HG03139 (cell line): ENCODE measurements at regions not wholly inside any gene's neighbourhood (a gene's known extent, or its start where the extent isn't known, plus 50 kb on each side); places are given as distances from the start of the nearest gene placed in this dataset.
"Not testable (repeated sequence)": the region's sequence is repeated elsewhere in the genome, so short reads cannot be mapped to it uniquely, and the experiment has no call there.

ENCODE experiments used
- ATAC-seq: cut with Tn5 transposase; IDR thresholded peaks from one replicate; pipeline ENCODE4 v1.9.1; 2021; ENCODE audit not compliant: unreplicated experiment

DNA sequence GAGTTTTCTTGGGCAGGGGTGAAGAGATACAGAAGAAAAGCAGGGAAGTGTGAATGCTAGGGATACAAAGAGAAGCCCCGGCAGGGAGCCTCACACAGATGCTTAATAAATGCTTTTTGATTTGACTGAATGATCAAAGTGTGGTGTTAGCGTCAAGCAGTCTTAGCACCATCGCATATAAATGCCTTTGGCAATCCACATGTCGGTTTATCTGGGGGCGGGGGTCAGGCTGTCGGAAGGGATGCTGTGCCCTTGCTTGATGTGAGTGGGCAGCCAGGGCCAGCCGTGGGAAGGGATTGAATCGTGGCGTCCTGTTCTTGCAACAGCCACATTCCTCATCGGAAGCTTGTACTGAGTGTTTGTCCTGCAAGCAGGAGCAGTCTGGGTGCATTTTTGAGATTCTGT is 173.1 kb downstream of the LACC1 start:
- ATAC-seq = no peak

DNA sequence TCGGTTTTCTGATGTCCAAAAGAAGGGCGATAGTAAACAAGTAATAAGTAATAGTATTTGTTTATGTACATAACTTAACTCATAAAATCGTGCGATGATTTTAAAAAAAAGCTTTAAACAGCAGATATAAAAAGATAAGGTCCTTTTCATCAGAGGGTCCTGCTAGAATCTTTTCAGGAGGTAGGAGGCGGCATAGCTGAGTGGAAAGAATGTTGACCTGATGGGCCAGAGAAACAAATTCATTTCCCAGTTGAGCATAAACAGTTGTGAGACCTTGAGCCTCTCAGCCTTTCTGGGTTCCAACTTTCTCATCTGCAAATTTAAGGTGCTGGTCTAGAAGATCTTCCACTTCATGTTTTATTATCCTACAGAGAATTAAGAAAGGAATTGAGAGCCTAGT is 173.5 kb downstream of the LACC1 start:
- no peak for ATAC-seq

DNA sequence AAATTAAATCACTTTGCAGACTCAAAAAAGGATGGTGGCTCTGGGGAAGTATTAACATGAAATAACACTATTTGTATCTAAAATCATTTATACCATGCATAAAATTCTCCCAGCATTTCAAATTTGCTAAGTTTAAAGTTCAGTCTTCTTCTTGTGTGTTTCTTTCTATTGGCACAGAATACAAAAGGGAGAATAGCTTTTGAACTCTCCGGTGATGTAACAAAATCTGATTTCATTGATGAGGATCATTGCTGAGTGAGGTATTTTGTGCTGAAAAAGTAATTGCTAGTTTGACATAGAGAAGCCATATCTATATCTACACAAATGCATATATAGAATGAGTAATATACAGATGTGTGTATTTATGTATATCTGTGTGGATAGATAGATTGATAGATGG is 174.8 kb downstream of the LACC1 start:
- no peak for ATAC-seq

DNA sequence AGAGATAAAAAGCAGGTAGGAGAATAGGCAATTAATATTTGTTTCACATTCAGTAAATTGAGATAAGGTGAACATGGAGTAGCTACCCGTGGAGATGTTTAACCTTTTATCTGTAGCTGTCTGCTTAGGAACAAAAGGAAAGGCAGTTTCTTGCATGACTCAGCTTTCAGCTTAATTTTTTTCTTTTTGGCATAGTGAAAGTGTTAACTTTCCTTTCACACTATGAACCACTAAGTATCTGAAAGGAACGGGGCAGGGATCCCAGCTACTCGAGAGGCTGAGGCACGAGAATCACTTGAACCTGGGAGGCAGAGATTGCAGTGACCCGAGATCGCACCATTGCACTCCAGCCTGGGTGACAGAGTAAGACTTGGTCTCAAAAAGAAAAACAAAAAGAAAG is 176.0 kb downstream of the LACC1 start:
- not testable (repeated sequence) for ATAC-seq

DNA sequence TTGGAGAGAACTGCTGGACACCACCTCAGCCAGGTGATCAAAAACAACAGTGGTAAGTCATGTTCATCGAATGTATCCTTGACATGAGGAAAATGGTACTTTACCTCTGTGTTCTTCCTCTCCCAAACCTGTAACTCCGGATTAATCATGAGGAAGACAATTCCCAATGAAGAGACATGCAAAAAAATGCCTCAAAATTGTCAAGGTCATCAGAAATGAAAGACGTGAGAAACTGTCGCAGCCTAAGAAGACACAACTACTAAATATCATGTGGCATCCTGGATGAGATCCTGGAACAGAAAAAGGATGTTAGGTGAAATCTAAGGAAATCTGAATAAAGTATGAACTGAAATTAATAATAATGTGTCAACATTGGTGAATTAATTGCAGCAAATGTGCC is 178.4 kb downstream of the LACC1 start:
- no peak for ATAC-seq

DNA sequence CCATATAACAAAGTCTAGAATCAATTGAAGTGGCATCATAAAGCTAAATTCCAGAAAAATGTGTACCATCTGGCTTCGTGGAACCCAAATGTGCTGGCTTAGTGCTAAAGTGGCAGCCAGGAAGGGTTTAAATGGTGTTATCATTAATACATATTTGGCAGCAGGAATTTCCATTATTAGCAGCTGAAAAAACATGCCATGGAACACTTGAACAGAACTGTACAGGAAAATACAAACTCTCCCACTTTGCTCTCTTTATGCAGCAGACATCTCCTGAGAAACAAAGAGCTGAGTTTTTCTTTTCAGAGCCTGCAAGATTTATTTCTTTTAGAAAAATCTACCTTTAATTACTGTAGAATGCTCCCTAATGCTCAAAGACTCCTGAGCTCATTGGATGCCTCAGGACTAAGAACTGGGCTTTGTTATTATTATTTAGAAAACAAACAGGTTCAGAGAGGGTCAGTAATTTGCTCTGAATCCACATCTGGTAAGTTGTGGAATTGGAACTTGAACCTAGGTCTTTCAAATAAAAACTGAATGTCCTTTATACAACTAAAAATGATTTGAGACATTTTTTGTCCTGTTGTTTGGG is 179.0 kb downstream of the LACC1 start:
- no peak for ATAC-seq

DNA sequence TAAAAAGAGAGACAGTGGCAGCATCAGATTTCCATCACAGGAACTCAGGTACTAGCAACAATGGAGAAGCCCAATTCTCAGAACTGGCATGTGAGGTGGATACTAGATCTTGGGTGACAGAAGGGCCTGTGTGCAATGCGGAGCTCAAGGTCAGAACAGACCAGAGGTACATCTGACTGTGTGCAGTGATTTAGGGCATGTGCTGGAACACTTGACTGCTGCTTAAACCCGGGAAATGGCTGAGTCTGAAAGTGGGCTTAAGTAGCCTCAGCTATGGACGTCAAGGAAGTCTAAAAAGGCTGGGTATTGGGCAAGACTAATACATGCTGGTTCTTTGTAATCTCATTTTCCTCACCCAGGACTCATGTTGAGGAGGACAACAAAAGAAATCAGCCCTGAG is 182.2 kb downstream of the LACC1 start:
- ATAC-seq = no peak

DNA sequence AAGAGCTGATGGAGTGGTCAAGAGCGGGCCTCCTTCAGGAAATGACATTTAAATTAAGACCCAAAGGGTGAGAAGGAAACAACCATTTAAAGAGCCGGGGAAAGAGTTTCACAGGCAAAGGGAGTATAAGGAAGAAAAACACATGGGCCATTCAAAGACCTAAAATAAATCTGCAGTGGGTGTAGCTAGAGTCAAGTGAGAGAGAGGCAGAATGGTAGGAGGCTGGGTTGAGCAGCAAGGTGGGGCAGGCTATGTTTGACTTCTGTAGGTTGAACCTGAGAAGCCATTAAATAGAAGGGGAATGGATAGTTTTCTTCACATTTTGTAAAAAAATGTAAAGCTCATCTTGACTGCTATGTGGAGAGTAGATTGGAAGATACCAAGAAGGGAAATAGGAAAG is 183.8 kb downstream of the LACC1 start:
- no peak for ATAC-seq

DNA sequence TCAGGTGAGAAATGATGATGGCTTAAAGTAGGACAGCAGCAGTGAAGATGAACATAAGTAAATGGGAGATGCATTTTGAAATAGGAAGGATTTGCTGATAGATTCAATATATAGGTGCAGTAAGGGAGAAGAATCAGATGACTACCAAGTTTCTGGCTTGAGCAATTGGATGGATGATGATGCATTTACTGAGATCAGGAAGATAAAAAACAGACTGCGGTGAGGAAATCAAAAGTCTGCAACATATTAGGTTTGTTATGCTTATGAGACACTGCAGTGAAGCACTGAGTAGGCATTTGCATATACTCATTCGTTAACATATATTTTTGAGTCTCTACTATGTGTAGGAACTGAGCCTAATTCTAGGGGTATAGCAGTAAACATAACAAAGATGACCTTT is 184.2 kb downstream of the LACC1 start:
- ATAC-seq = no peak

DNA sequence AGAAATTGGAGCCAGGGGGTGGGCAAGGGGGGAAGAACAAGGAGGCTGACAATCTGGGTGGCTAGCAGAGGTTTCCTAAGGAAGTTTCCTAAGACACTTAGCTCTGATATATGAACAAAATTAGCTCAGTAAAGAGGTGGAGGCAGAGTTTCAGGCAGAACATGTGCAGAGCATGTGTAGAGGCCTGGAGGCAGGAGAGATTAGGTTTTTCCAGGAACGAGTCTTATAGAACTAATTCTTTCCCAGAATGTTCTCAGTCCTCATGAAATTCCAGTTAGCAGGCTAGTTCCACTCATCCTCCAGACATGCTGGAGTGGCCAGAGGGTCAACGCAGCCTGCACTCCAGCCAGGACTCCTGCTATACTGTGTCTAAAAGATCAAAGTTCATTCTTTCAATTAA is 184.7 kb downstream of the LACC1 start:
- no peak for ATAC-seq

DNA sequence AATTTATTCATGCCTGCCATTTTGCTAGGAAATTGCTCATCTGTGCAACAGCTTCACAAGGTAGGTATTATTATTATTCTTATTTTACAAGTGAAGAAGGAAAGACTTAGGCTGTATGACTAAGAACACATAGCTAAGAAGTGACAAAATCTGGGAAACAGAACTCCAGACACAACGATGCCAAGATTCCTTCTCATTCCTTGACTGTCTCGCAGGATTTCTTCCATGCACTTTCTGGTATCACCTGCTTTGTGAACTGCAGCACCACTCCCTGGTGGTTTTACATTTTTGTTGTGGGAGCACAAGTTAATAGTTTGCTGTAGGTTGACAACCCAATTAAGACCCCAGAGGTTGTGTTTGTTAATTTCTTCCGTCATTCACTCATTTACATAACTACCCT is 188.5 kb downstream of the LACC1 start:
- no peak for ATAC-seq

DNA sequence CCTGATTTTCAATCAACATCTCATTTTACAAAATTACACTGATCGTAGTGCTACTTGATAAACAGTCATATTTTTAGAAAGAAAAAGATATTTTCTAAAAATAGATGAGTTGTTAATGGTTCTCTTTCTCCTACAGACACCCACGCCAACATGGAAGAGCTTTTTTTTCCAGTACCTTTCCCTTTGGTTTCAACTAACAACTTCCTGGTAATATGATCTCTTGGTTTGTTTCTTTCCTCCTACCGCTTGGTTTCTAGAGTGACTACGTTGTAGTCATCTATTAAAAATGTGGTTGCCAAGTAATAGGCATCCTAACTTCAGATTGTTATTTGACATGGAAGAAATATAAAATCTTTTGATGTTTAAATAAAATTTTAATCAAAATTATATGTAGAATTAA is 189.0 kb downstream of the LACC1 start:
- ATAC-seq = no peak

DNA sequence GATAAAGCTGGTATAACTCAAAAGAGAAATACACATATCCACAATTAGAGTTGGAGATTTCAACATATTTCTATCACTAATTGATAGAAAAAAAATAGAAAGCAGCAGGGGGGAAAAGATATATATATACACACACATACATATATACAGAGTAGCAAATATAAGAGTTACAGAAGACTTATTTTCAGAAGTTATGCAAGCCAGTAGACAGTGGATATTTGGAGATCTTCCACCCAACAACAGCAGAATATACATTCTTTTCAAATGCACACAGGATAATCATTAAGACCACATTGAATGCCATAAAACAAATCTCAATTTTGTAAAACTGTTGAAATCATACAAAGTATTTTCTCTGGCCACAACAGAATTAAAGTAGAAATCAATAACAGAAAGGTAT is 192.8 kb downstream of the LACC1 start:
- ATAC-seq = no peak

DNA sequence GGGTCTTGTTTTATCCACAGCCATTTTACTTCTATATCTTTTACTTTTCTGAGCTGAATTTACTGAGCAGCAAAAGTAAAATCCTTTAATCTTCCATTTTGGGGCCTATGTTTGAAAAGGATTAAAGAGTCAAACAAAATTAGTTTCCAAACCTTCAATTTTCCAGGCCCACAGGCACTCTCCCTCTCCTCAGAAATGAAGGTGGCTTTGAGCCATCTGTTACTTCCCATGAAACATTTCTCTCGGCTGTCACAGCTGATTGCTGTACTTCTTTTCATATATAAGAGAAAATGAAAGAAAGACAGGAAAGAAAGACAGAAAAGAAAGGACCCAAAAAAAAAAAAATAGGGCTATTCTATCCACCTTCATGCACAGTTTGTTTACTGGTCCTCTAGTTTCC is 194.9 kb downstream of the LACC1 start:
- ATAC-seq = no peak

DNA sequence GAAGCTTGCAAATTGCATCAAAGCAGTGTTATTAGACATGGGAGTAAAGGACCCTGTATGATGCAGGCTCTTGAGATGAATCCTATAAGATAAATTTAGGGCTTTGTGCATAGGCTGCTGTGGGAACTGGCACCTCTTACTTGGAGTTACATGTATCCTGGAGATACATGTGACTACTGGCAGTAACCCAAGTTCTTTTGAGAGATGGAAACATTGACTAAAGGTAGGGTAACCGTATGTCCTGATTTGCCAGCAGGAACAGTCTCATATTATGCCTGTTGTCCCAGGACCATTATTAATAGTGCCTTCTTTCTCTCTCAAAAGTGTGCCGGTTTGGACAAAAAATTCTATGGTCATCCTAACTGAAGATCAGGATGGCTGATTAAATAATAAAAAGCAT is 195.4 kb downstream of the LACC1 start:
- no peak for ATAC-seq

DNA sequence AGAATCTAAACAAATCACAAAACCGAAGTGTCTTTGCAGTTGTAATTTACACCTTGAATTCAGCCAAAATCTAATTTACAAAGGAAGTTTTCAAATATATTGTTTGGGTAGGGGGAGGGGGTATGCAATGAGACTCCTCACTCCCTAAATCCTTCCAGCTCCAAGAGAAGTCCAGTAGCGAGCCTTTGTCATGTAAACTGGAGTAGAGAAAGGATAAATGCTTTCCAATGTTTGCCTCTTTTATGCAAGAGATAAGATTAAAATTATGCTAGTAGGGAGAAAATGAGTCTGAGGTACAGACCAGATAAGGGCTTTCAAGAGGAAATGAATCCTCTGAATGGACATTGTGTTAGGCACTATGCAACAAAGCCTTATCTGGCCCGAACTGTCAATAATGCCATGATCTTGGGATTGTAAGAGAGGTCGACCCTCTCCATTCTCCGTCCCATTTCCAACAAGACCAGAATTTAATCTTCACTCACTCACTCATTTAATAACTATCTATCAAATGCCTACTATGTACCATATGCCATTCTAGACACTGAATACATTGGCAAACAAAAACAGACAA is 199.2 kb downstream of the LACC1 start:
- no peak for ATAC-seq

DNA sequence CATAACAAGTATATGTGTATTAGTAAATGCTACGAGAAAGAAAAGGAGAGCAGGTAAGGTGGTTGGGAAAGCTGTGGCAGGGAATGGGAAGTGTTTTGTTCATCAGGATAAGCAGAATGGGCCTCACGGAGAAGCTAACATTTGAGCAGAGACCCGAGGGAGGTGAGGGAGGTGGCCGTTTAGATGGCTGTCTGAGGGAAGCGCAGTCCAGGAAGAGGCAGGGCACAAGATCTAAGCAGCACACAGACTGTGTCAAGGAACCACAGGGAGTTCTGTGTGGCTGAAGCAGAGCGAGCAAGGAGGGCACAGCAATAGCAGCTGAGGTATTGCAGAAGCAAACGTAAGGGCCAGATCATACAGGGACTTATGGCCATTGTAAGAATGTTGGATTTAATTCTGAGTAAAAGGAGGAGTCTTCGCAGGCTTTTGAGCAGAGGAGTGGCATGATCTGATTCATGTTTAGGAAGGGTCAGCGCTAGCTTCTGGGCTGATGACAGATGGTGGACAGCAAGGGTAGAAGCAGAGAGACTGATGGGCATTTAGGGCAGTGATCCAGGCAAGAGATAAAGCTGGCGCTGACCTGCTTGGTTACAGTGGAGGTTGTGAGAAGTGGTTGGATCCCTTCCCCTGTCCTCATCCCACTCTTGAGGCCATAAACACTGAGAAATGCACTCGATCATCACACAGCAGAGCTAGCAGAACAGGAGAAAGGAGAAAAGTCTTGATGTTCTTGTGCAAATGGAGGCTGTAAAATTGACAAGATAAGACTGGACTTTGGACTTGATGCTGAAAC is 199.9 kb downstream of the LACC1 start:
- no peak for ATAC-seq

DNA sequence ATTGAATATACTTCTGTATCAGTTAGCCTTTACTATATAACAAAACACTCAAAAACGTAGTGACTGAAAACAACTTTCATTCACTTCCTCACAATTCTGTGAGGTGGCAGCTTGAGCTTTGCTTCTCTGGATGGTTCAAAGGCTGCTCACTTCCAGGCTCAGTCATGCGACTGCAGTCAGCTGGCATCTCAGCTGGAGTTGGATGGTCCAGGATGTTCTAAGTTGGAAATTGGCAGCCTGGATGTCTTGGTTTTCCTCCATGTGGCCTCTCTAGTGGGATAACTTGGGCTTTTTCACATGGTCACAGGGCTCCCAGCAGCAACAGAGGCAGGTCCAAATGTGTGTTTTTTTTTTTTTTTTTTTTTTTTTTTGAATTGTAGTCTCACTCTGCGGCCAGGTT is 204.4 kb downstream of the LACC1 start:
- ATAC-seq = no peak

DNA sequence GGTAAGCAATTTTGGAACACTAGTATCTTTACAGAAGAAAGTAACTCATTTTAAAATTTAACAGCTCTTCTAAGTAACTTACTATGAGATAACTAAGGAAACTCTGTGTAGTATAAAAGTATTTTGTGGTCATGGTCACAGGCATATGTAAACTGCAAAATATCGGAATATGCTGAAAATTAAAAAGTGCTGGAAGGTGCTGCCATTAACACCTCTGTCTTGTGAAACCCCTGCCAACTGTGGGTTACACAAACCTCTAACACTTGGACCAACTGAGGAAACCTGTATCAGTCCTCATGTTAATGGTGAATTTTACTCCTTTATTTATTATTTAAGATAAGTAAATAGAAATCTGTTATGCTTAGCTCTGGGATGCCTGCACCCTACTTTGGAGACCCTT is 206.7 kb downstream of the LACC1 start:
- ATAC-seq = no peak

DNA sequence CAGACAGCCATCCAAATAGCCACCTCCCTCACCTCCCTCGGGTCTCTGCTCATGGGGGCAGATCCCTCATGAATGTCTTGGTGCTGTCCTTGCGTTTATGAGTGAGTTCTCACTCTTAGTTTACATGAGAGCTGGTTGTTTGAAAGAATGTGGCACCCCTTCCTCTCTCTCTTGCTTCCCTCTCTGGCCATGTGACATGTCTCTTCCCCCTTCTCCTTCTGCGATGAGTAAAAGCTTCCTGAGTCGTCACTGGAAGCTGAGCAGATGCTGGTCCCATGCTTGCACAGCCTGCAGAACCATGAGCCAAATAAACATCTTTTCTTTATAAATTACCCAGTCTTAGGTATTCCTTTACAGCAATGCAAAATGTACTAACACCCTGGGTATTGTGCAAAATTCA is 208.7 kb downstream of the LACC1 start:
- ATAC-seq = no peak

DNA sequence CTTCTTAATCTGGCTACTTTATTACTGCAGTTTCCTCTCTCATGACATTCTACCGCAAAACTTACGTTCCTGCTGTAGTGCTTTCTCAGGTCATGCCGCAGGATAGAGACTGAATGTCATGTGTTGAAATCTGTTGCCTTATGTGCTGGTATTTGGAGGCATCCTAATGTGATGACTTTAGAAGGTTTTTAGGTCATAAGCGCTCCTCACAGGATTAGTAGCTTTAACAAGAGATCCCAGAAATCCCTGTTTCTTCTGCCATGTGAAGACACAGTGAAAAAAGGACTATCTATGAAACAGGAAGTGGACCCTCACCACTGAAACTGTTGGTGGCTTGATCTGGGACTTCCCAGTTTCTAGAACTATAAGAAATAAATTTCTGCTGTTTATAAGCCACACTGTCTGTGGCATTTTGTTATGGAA is 209.3 kb downstream of the LACC1 start:
- ATAC-seq = no peak

DNA sequence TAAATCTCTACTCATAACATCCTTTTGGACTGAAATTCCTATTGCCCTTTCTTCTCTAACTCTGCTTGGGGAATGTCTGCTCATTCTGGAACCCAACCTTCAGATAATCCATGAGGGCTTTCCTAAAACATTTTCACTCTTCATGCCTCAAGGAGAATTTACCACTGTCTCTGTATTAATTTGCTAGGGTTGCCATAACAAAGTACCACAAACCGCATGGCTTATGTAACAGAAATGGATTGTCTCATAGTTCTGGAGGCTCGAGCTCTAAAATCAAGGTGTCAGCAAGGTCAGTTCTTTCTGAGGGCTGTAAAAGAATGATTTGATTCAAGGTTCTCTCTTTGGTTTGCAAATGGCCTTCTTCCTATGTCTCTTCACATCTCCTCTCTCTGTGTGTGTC is 209.7 kb downstream of the LACC1 start:
- no peak for ATAC-seq
